HepG2 (cell line): ENCODE measurements at regions not wholly inside any gene's neighbourhood (a gene's known extent, or its start where the extent isn't known, plus 50 kb on each side); places are given as distances from the start of the nearest gene placed in this dataset.

Experiments used
- LRRFIP1 ChIP-seq: sonication (generic); formaldehyde crosslinking; conservative IDR thresholded peaks from 2 replicates; pipeline ENCODE4 v1.4.0; 2020; ENCODE audit warnings: missing genetic modification reagents
- MEIS2 ChIP-seq: sonication (generic); formaldehyde crosslinking; IDR thresholded peaks from 2 replicates; pipeline ENCODE4 v1.9.0; 2021; ENCODE audit warnings: mild to moderate bottlenecking, missing genetic modification reagents
- NFRKB ChIP-seq: fragments of 450-650 bp; IDR thresholded peaks from 2 replicates; pipeline ENCODE4 v1.6.1; 2017
- PHF21A ChIP-seq: sonication (generic); formaldehyde crosslinking; IDR thresholded peaks from 2 replicates; pipeline ENCODE4 v1.5.0; 2020; ENCODE audit warnings: mild to moderate bottlenecking, missing genetic modification reagents
- PHF8 ChIP-seq: sonication (generic); formaldehyde crosslinking; IDR thresholded peaks from 2 replicates; pipeline ENCODE4 v1.5.0; 2020; ENCODE audit warnings: missing genetic modification reagents

- TF ChIP-seq LRRFIP1 (CRISPR knock-in tag): no peak
- TF ChIP-seq MEIS2 (CRISPR knock-in tag): no peak
- TF ChIP-seq NFRKB: no peak
- TF ChIP-seq PHF21A (CRISPR knock-in tag): no peak
- TF ChIP-seq PHF8: no peak
These were observed 329.3 kb downstream of the KCNJ2 start for GRCh38 chr17:70498631-70499030.
